GM23338 (cell line): ENCODE measurements at regions not wholly inside any gene's neighbourhood (a gene's known extent, or its start where the extent isn't known, plus 50 kb on each side); places are given as distances from the start of the nearest gene placed in this dataset.

Experiments used
- ATAC-seq: fragments of 200-7000 bp; cut with Tn5 transposase; 3 replicates; pipeline ENCODE4 v1.9.1; 2020
- DNase-seq: peaks from one replicate; pipeline ENCODE4 v3.0.0-alpha.2; 2015; ENCODE audit warnings: low spot score
- H2AFZ ChIP-seq: fragments of 200-600 bp; sonication (generic); 2 replicates; pipeline ENCODE4 v1.8.0; 2016; ENCODE audit warnings: antibody characterized with exemption, mild to moderate bottlenecking, moderate library complexity
- H3F3A ChIP-seq: fragments of 200-600 bp; sonication (generic); replicated peaks from 2 replicates; pipeline ENCODE4 v1.8.0; 2017; ENCODE audit warnings: antibody characterized with exemption, mixed run types, low read depth
- H3K27ac ChIP-seq: fragments of 200-600 bp; sonication (generic); 2 replicates; pipeline ENCODE4 v1.6.1; 2016; ENCODE audit warnings: low read depth
- H3K27me3 ChIP-seq: fragments of 200-600 bp; sonication (generic); 2 replicates; pipeline ENCODE4 v1.8.0; 2016; ENCODE audit warnings: mild to moderate bottlenecking, mixed run types, moderate library complexity; ENCODE audit not compliant: insufficient read depth
- H3K36me3 ChIP-seq: fragments of 200-600 bp; sonication (generic); 2 replicates; pipeline ENCODE4 v1.8.0; 2016; ENCODE audit warnings: mild to moderate bottlenecking; ENCODE audit not compliant: insufficient read depth
- H3K4me1 ChIP-seq: fragments of 200-600 bp; sonication (generic); 2 replicates; pipeline ENCODE4 v1.8.0; 2016; ENCODE audit warnings: mild to moderate bottlenecking, moderate library complexity; ENCODE audit not compliant: insufficient read depth
- H3K4me2 ChIP-seq: fragments of 200-600 bp; sonication (generic); 2 replicates; pipeline ENCODE4 v1.7.1; 2017; ENCODE audit warnings: mixed run types
- H3K4me3 ChIP-seq: fragments of 200-600 bp; sonication (generic); 2 replicates; pipeline ENCODE4 v1.6.1; 2016; ENCODE audit warnings: mixed run types
- H3K79me2 ChIP-seq: fragments of 200-600 bp; sonication (generic); replicated peaks from 2 replicates; pipeline ENCODE4 v1.8.0; 2017; ENCODE audit warnings: mild to moderate bottlenecking; ENCODE audit not compliant: insufficient read depth
- H3K9me2 ChIP-seq: fragments of 200-600 bp; sonication (generic); 2 replicates; pipeline ENCODE4 v1.8.0; 2017; ENCODE audit not compliant: insufficient read depth
- H4K20me1 ChIP-seq: fragments of 200-600 bp; sonication (generic); replicated peaks from 2 replicates; pipeline ENCODE4 v1.8.0; 2017; ENCODE audit warnings: mild to moderate bottlenecking; ENCODE audit not compliant: insufficient read depth
- H3K27ac Mint-ChIP-seq: 2 replicates; pipeline ENCODE4 v1.8.0; 2020; ENCODE audit warnings: inconsistent platforms, mild to moderate bottlenecking, moderate library complexity, mixed read lengths
- H3K27me3 Mint-ChIP-seq: 3 replicates; pipeline ENCODE4 v1.8.0; 2022; ENCODE audit warnings: low read depth, mild to moderate bottlenecking, moderate library complexity, mixed read lengths, inconsistent platforms; ENCODE audit not compliant: insufficient read depth, poor library complexity
- H3K36me3 Mint-ChIP-seq: 3 replicates; pipeline ENCODE4 v1.8.0; 2021; ENCODE audit warnings: low read depth, mild to moderate bottlenecking, inconsistent platforms, moderate library complexity, mixed read lengths
- H3K4me1 Mint-ChIP-seq: 3 replicates; pipeline ENCODE4 v1.8.0; 2020; ENCODE audit warnings: mild to moderate bottlenecking, inconsistent platforms, mixed read lengths
- H3K4me3 Mint-ChIP-seq: 3 replicates; pipeline ENCODE4 v1.8.0; 2021; ENCODE audit warnings: moderate library complexity, mild to moderate bottlenecking, inconsistent platforms, mixed read lengths
- H3K9me3 Mint-ChIP-seq: 3 replicates; pipeline ENCODE4 v1.8.0; 2020; ENCODE audit warnings: moderate library complexity, mild to moderate bottlenecking, inconsistent platforms, mixed read lengths
- CREB1 ChIP-seq: fragments of 250-450 bp; sonication (Bioruptor Pico); IDR thresholded peaks from 2 replicates; pipeline ENCODE4 v1.5.0; 2020; ENCODE audit warnings: low read depth, mild to moderate bottlenecking, moderate library complexity
- CTCF ChIP-seq, 2 experiments: fragments of 200-600 bp in 1 of 2; sonication (generic) in 1 of 2; conservative IDR thresholded peaks; 2 replicates each; pipeline versions ENCODE4 v1.5.1 to v1.6.1; 2016 to 2017; ENCODE audit warnings: antibody characterized with exemption in 2 of 2, low read depth in 2 of 2, mild to moderate bottlenecking in 2 of 2, moderate library complexity in 1 of 2
- EZH2 ChIP-seq: fragments of 200-600 bp; sonication (generic); IDR thresholded peaks from one replicate; pipeline ENCODE4 v1.8.0; 2017; ENCODE audit warnings: antibody characterized with exemption, mild to moderate bottlenecking, low read depth; ENCODE audit not compliant: unreplicated experiment
- EZH2phosphoT487 ChIP-seq: fragments of 200-600 bp; sonication (generic); IDR thresholded peaks from one replicate; pipeline ENCODE4 v1.8.1; 2018; ENCODE audit warnings: antibody characterized with exemption; ENCODE audit not compliant: unreplicated experiment
- JUNB ChIP-seq: IDR thresholded peaks from one replicate; pipeline ENCODE4 v1.6.1; 2016; ENCODE audit warnings: antibody characterized with exemption; ENCODE audit not compliant: unreplicated experiment
- NANOG ChIP-seq: IDR thresholded peaks from 2 replicates; pipeline ENCODE4 v1.6.1; 2016; ENCODE audit warnings: antibody characterized with exemption, borderline replicate concordance
- POLR2AphosphoS5 ChIP-seq: IDR thresholded peaks from 2 replicates; pipeline ENCODE4 v1.6.1; 2016; ENCODE audit warnings: antibody characterized with exemption, low read depth
- STAT1 ChIP-seq: IDR thresholded peaks from one replicate; pipeline ENCODE4 v1.6.1; 2016; ENCODE audit warnings: antibody characterized with exemption; ENCODE audit not compliant: unreplicated experiment
- ZNF114 ChIP-seq: fragments of 250-450 bp; sonication (Bioruptor Pico); IDR thresholded peaks from 2 replicates; pipeline ENCODE4 v1.5.0; 2020; ENCODE audit warnings: mild to moderate bottlenecking, moderate library complexity
- ZNF331 ChIP-seq: fragments of 250-450 bp; sonication (Bioruptor Pico); IDR thresholded peaks from 2 replicates; pipeline ENCODE4 v1.5.0; 2020; ENCODE audit warnings: low read depth, mild to moderate bottlenecking, moderate library complexity
- ZNF462 ChIP-seq: fragments of 250-450 bp; sonication (Bioruptor Pico); IDR thresholded peaks from 2 replicates; pipeline ENCODE4 v1.5.0; 2020; ENCODE audit warnings: mild to moderate bottlenecking, moderate library complexity
- TF ChIP-seq, protein P1 (sequence below): IDR thresholded peaks from one replicate; pipeline ENCODE4 v1.6.1; 2018; ENCODE audit warnings: antibody characterized with exemption; ENCODE audit not compliant: unreplicated experiment
- TF ChIP-seq, protein P2 (sequence below): IDR thresholded peaks from 2 replicates; pipeline ENCODE4 v1.6.1; 2016; ENCODE audit warnings: antibody characterized with exemption

DNA sequence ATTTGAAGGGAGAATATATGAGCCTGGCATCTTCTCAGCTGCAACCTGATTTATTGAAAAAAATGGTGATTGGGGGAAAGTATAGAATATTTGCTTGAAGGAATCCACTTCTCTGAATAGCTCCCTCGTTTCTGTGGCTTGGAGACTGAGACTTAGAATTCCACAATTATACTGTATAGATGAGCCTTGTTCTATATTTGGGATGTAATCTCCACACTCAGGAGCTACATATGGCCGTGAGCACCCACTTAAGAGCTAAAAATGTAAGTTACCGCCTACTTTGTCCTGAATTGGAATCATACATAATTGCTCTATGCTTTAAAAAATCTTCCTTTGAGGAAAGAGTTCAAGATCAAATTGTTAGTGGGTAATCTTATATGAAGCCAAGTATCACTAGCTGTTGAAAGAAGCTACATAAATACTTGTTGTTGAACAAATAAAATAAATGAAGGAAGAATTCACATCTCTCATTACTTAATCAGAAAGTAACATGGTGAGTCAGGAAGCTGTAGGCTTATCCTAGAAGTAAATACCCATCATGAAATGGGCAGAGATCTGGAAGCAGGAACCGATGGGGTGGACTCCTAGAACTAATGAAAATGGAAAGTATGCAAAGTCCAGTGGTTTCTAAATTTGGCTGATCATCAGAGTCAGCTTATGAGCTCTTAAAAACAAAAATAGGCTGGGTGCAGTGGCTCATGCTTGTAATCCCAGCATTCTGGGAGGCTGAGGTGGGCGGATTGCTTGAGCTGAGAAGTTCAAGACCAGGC, 254.3 kb downstream of the SOX4 start:
- peaks cover 7% of the 10 kb centered on the region; the same call in 1 of the 3 replicates for H3K9me3 Mint-ChIP-seq
- Histone ChIP-seq H3K4me1 (peaks cover 51% of the 10 kb centered on the region), H3K4me3 (no peak overlapping the region), H3K9me2 (no peaks in the 10 kb centered on the region), H4K20me1 (peaks cover 17% of the 10 kb centered on the region), H3F3A (peaks cover 12% of the 10 kb centered on the region; the same call in 1 of the 2 replicates), H3K36me3 (no peaks in the 10 kb centered on the region), H3K27me3 (no peaks in the 10 kb centered on the region), H2AFZ (no peak overlapping the region), H3K79me2 (peaks cover 81% of the 10 kb centered on the region), H3K27ac (no peak overlapping the region), H3K4me2 (no peak overlapping the region)
- H3K4me1 Mint-ChIP-seq: peaks cover 64% of the 10 kb centered on the region
- ATAC-seq: no peak
- no peak overlapping the region for H3K27ac Mint-ChIP-seq
- no peak overlapping the region for H3K4me3 Mint-ChIP-seq
- TF ChIP-seq STAT1: no peak
- TF ChIP-seq JUNB: no peak
- no peak for TF ChIP-seq POLR2AphosphoS5
- TF ChIP-seq, protein P1, sequence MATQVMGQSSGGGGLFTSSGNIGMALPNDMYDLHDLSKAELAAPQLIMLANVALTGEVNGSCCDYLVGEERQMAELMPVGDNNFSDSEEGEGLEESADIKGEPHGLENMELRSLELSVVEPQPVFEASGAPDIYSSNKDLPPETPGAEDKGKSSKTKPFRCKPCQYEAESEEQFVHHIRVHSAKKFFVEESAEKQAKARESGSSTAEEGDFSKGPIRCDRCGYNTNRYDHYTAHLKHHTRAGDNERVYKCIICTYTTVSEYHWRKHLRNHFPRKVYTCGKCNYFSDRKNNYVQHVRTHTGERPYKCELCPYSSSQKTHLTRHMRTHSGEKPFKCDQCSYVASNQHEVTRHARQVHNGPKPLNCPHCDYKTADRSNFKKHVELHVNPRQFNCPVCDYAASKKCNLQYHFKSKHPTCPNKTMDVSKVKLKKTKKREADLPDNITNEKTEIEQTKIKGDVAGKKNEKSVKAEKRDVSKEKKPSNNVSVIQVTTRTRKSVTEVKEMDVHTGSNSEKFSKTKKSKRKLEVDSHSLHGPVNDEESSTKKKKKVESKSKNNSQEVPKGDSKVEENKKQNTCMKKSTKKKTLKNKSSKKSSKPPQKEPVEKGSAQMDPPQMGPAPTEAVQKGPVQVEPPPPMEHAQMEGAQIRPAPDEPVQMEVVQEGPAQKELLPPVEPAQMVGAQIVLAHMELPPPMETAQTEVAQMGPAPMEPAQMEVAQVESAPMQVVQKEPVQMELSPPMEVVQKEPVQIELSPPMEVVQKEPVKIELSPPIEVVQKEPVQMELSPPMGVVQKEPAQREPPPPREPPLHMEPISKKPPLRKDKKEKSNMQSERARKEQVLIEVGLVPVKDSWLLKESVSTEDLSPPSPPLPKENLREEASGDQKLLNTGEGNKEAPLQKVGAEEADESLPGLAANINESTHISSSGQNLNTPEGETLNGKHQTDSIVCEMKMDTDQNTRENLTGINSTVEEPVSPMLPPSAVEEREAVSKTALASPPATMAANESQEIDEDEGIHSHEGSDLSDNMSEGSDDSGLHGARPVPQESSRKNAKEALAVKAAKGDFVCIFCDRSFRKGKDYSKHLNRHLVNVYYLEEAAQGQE: no peak
- TF ChIP-seq CREB1: no peak
- no peak for TF ChIP-seq EZH2
- TF ChIP-seq EZH2phosphoT487: no peak
- TF ChIP-seq ZNF331 (CRISPR knock-in tag): no peak
- TF ChIP-seq, protein P2, sequence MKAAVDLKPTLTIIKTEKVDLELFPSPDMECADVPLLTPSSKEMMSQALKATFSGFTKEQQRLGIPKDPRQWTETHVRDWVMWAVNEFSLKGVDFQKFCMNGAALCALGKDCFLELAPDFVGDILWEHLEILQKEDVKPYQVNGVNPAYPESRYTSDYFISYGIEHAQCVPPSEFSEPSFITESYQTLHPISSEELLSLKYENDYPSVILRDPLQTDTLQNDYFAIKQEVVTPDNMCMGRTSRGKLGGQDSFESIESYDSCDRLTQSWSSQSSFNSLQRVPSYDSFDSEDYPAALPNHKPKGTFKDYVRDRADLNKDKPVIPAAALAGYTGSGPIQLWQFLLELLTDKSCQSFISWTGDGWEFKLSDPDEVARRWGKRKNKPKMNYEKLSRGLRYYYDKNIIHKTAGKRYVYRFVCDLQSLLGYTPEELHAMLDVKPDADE: no peak
- TF ChIP-seq ZNF114 (CRISPR knock-in tag): no peak
- TF ChIP-seq CTCF (conservative IDR thresholded peaks at IDR 0.05; ENCODE audit: low read depth in 2 of 2): no peak
- no peak for TF ChIP-seq NANOG
- no peak for TF ChIP-seq ZNF462 (CRISPR knock-in tag)
- H3K36me3 Mint-ChIP-seq: peaks cover 26% of the 10 kb centered on the region
- no peak for DNase-seq
- H3K27me3 Mint-ChIP-seq: peaks cover 16% of the 10 kb centered on the region
